Gastrocnemius medialis (tissue), 4 donors: ENCODE measurements at regions not wholly inside any gene's neighbourhood (a gene's known extent, or its start where the extent isn't known, plus 50 kb on each side); places are given as distances from the start of the nearest gene placed in this dataset.

Experiments
- CTCF ChIP-seq, 5 experiments: fragments of 450-650 bp in 3 of 5; fragments of 200-600 bp in 2 of 5; sonication (generic) in 2 of 5; IDR thresholded peaks in 4 of 5; conservative IDR thresholded peaks in 1 of 5; 1 replicate in 4 of 5; 2 replicates in 1 of 5; pipeline ENCODE4 v1.5.1; 2016 to 2019; ENCODE audit warnings: antibody characterized with exemption in 5 of 5, mild to moderate bottlenecking in 3 of 5, moderate library complexity in 3 of 5
- POLR2A ChIP-seq, 2 donors: fragments of 450-650 bp; IDR thresholded peaks; one replicate each; pipeline ENCODE4 v1.6.1; 2017; ENCODE audit warnings: antibody characterized with exemption in 2 of 2, mild to moderate bottlenecking in 2 of 2, moderate library complexity in 2 of 2

GRCh38 chr4:45484740-45485139 lies 639.1 kb downstream of the GABRG1 start:
- TF ChIP-seq CTCF (IDR thresholded peaks at IDR 0.05 in 4 of 5, conservative IDR thresholded peaks at IDR 0.05 in 1 of 5) (no peak), POLR2A (IDR thresholded peaks at IDR 0.05) (no peak)
